ENCODE measurements at regions not wholly inside any gene's neighbourhood (a gene's known extent, or its start where the extent isn't known, plus 50 kb on each side); places are given as distances from the start of the nearest gene placed in this dataset.

DNA sequence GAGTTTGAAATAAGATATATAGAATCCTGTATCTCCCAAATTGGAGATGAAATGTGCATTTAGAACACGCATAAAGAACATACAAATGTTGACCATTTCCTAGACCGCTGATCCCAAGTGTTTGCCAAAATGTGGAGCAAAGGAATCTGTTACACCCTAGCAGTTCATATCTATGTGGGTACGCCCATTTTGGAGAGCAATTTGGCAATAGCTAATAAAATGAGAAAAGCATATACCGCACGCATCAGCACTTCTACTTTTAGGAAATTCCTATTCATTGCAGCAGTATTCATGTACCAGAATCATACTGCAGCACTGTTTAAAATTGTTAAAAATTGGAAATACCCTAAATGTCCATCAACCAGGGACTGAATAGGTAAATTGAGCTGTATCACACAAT, 937.8 kb downstream of the BCL11B start:
- Mint-ChIP-seq H3K9me3 (no peaks in the 10 kb centered on the region), H3K27me3 (peaks cover 7 to 15% of the 10 kb centered on the region in 2 donors), H3K4me1 (ENCODE audit: low read depth in 2 of 2) (no peaks in the 10 kb centered on the region), H3K4me3 (no peak overlapping the region), H3K27ac (no peak overlapping the region), H3K36me3 (no peaks in the 10 kb centered on the region)
- no peak for ATAC-seq
- DNase-seq (ENCODE audit: low spot score): no peak

DNA sequence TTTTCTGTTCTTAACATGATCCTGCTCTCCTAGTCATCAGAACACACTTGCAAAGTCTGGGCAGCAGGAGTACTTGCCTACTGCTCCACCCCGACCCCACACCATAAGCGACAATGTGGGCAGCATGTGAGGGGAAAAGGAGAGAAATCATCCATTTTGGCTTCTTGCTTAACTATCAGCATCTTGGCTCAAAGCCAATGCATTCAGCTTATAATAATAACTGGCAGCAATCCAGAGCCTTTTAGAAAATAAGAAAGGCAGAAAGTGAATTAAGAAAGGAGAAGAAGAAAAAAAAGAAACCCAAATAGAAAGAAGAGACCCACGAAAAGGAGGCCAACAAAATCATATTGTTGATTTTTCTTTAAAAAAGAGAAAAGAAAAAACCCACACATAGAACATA, 930.8 kb downstream of the BCL11B start:
- peaks cover 0 to 7% of the 10 kb centered on the region in 2 donors for H3K27me3 Mint-ChIP-seq
- ATAC-seq: no peak
- no peaks in the 10 kb centered on the region for H3K36me3 Mint-ChIP-seq
- DNase-seq (ENCODE audit: low spot score): no peak
- H3K4me1 Mint-ChIP-seq (ENCODE audit: low read depth in 2 of 2): no peaks in the 10 kb centered on the region
- no peak overlapping the region for H3K27ac Mint-ChIP-seq
- no peaks in the 10 kb centered on the region for H3K9me3 Mint-ChIP-seq
- no peak overlapping the region for H3K4me3 Mint-ChIP-seq

- Mint-ChIP-seq H3K4me1 (ENCODE audit: low read depth in 2 of 2) (no peaks in the 10 kb centered on the region), H3K27me3 (peaks cover 14 to 21% of the 10 kb centered on the region in 2 donors), H3K36me3 (no peaks in the 10 kb centered on the region), H3K9me3 (no peaks in the 10 kb centered on the region), H3K4me3 (no peak overlapping the region), H3K27ac (no peak overlapping the region)
- DNase-seq (ENCODE audit: low spot score) (no peak), ATAC-seq (no peak)
These were observed 926.8 kb downstream of the BCL11B start for GRCh38 chr14:98345161-98345560.

GRCh38 chr14:98347686-98348085, 924.3 kb downstream of the BCL11B start:
- Mint-ChIP-seq H3K36me3 (no peaks in the 10 kb centered on the region), H3K27ac (no peak overlapping the region), H3K27me3 (peaks cover 14 to 25% of the 10 kb centered on the region in 2 donors), H3K4me3 (no peak overlapping the region), H3K4me1 (ENCODE audit: low read depth in 2 of 2) (no peaks in the 10 kb centered on the region), H3K9me3 (no peaks in the 10 kb centered on the region)
- no peak for DNase-seq (ENCODE audit: low spot score)
- no peak for ATAC-seq

GRCh38 chr14:98348505-98348904, 923.5 kb downstream of the BCL11B start:
- H3K27me3 Mint-ChIP-seq: peaks cover 14 to 25% of the 10 kb centered on the region in 2 donors

DNA sequence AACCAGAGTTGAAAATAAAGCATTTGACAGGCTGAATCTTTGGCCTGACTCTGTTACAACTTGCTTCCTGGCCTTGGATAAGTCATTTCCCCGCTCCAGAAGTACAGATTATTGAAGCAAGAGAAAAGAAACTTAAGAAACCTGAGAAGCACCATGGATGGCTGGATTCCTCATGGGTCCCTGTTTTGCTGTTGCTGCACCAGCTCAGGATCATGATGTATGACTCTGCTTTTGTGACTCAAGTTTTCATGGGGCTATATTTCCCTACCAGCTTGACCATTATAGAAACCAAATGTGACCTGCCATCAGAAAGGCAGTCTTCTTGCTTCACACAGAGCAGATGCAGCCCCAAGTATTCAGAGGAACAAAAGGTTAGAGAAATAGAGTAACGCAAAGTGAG, 921.8 kb downstream of the BCL11B start:
- H3K27me3 Mint-ChIP-seq: peaks cover 14 to 24% of the 10 kb centered on the region in 2 donors
- H3K27ac Mint-ChIP-seq: no peak overlapping the region
- no peak for DNase-seq (ENCODE audit: low spot score)
- no peaks in the 10 kb centered on the region for H3K4me1 Mint-ChIP-seq (ENCODE audit: low read depth in 2 of 2)
- no peak for ATAC-seq
- H3K4me3 Mint-ChIP-seq: no peak overlapping the region
- no peaks in the 10 kb centered on the region for H3K9me3 Mint-ChIP-seq
- no peaks in the 10 kb centered on the region for H3K36me3 Mint-ChIP-seq

More at GRCh38 chr14:98348505-98348904, 923.5 kb downstream of the BCL11B start:
- ATAC-seq (no peak), DNase-seq (ENCODE audit: low spot score) (no peak)
- Mint-ChIP-seq H3K4me1 (ENCODE audit: low read depth in 2 of 2) (no peaks in the 10 kb centered on the region), H3K27ac (no peak overlapping the region), H3K36me3 (no peaks in the 10 kb centered on the region), H3K9me3 (no peaks in the 10 kb centered on the region), H3K4me3 (no peak overlapping the region)

GRCh38 chr14:98364961-98365360, 907.0 kb downstream of the BCL11B start:
- DNase-seq (ENCODE audit: low spot score) (no peak), ATAC-seq (no peak)
- peaks cover 0 to 6% of the 10 kb centered on the region in 2 donors for H3K4me1 Mint-ChIP-seq (ENCODE audit: low read depth in 2 of 2)
- peaks cover 15 to 24% of the 10 kb centered on the region in 2 donors for H3K27me3 Mint-ChIP-seq
- peaks cover 5% of the 10 kb centered on the region for H3K36me3 Mint-ChIP-seq
- H3K9me3 Mint-ChIP-seq: no peaks in the 10 kb centered on the region
- no peak overlapping the region for H3K4me3 Mint-ChIP-seq
- H3K27ac Mint-ChIP-seq: no peak overlapping the region

- DNase-seq (ENCODE audit: low spot score): no peak
- H3K27ac Mint-ChIP-seq: no peak overlapping the region
- H3K27me3 Mint-ChIP-seq: peaks cover 14 to 21% of the 10 kb centered on the region in 2 donors
- H3K4me3 Mint-ChIP-seq: no peak overlapping the region
- H3K36me3 Mint-ChIP-seq: no peaks in the 10 kb centered on the region
- no peak for ATAC-seq
- peaks cover 0 to 6% of the 10 kb centered on the region in 2 donors for H3K4me1 Mint-ChIP-seq (ENCODE audit: low read depth in 2 of 2)
- H3K9me3 Mint-ChIP-seq: no peaks in the 10 kb centered on the region
These were observed 905.6 kb downstream of the BCL11B start for GRCh38 chr14:98366429-98366828.

DNA sequence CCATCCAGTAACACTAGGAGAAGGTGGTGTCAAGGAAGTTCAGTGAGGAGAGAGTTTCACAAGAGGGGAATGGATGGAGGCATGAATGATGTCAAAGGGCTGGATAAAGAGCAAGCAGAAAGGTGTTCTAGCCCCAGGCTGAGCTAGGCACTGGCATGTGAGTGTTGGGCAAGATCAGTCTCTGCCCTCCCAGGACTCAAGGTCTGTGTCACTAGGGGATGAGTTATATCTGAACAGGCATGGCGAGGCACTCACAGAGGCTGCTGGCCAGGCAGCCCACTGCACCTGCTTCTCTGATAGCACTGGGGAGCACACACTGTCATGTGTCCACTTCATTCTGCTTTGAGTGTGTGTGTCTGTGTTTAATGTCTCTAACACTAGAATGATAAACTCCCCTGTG, 903.8 kb downstream of the BCL11B start:
- H3K27ac Mint-ChIP-seq: no peak overlapping the region
- DNase-seq (ENCODE audit: low spot score): no peak
- peaks cover 7 to 23% of the 10 kb centered on the region in 2 donors for H3K27me3 Mint-ChIP-seq
- no peaks in the 10 kb centered on the region for H3K9me3 Mint-ChIP-seq
- H3K4me3 Mint-ChIP-seq: no peak overlapping the region
- H3K4me1 Mint-ChIP-seq (ENCODE audit: low read depth in 2 of 2): peaks cover 0 to 6% of the 10 kb centered on the region in 2 donors
- no peaks in the 10 kb centered on the region for H3K36me3 Mint-ChIP-seq
- ATAC-seq: no peak

- Mint-ChIP-seq H3K4me1 (ENCODE audit: low read depth in 2 of 2) (peaks cover 0 to 6% of the 10 kb centered on the region in 2 donors), H3K27ac (no peak overlapping the region), H3K4me3 (no peak overlapping the region), H3K9me3 (no peaks in the 10 kb centered on the region), H3K27me3 (peaks cover 7 to 21% of the 10 kb centered on the region in 2 donors), H3K36me3 (no peaks in the 10 kb centered on the region)
- DNase-seq (ENCODE audit: low spot score) (no peak), ATAC-seq (no peak)
These were observed 903.1 kb downstream of the BCL11B start for GRCh38 chr14:98368916-98369315.

DNA sequence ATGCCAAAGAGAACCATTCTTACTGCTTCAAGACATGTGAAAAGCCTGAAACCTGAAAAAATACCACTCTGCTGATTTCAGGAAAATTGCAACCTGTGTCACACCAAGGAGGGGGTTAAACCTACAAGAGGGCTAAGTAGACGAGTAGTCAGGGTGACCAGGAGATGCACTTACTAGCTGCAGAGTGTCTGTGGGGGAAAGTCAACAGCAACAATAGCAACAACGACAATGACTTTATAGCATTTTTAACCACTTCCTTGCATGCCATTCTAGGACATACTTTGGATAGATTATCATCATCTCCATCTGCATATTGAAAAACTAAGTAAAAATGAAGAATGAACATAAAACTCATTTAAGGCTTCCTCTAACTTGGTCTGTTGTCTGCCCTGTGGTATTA, 902.7 kb downstream of the BCL11B start:
- Mint-ChIP-seq H3K4me1 (ENCODE audit: low read depth in 2 of 2) (peaks cover 0 to 6% of the 10 kb centered on the region in 2 donors), H3K36me3 (no peaks in the 10 kb centered on the region), H3K4me3 (no peak overlapping the region), H3K9me3 (no peaks in the 10 kb centered on the region), H3K27ac (no peak overlapping the region), H3K27me3 (peaks cover 7 to 21% of the 10 kb centered on the region in 2 donors)
- ATAC-seq (no peak), DNase-seq (ENCODE audit: low spot score) (no peak)

DNA sequence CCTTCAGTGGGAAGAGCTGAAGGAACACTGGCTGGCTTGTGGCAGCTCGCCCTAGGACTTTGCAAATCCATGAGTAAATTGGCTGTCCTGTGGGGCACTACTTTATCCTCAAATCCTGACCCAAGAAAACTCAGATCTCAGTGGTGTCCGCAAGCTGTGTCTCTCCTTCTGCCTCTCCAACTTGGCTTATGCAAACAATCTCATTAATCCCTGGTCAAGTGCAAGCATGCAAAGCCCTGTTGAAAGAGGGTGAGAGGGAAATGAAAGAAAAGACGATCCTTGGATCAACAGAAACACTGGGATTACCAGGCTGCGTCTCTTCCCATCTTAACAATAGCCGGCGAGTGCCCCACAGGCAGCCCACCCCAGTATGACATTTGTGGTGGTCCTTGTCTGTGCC, 901.6 kb downstream of the BCL11B start:
- no peak for ATAC-seq
- H3K36me3 Mint-ChIP-seq: no peaks in the 10 kb centered on the region
- DNase-seq (ENCODE audit: low spot score): no peak
- peaks cover 7 to 21% of the 10 kb centered on the region in 2 donors for H3K27me3 Mint-ChIP-seq
- peaks cover 0 to 6% of the 10 kb centered on the region in 2 donors for H3K4me1 Mint-ChIP-seq (ENCODE audit: low read depth in 2 of 2)
- no peak overlapping the region for H3K27ac Mint-ChIP-seq
- no peak overlapping the region for H3K4me3 Mint-ChIP-seq
- no peaks in the 10 kb centered on the region for H3K9me3 Mint-ChIP-seq

- ATAC-seq (no peak), DNase-seq (ENCODE audit: low spot score) (no peak)
- Mint-ChIP-seq H3K4me1 (ENCODE audit: low read depth in 2 of 2) (peaks cover 0 to 6% of the 10 kb centered on the region in 2 donors), H3K27me3 (peaks cover 7 to 21% of the 10 kb centered on the region in 2 donors), H3K27ac (no peak overlapping the region), H3K4me3 (no peak overlapping the region), H3K36me3 (no peaks in the 10 kb centered on the region), H3K9me3 (no peaks in the 10 kb centered on the region)
These were observed 900.9 kb downstream of the BCL11B start for GRCh38 chr14:98371141-98371540.

DNA sequence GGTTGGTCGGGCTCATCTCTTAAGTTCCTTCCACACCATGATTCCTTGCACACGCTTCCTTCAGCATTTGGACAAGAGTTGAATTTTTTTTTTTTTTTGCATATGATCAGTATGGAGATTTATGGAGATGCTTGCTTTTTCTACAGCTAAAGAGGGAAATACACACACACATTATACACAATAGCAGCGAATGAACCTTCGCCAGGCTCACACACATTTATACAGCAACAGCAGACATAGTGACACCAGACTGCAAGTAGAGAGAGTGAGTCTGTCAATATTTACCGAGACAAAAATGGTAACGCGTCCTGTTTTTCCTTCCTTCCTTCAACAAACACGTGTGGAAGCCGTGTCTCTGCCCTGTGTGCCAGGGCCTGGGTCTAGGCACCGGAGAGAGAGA, 897.9 kb downstream of the BCL11B start:
- H3K36me3 Mint-ChIP-seq: no peaks in the 10 kb centered on the region
- no peak overlapping the region for H3K27ac Mint-ChIP-seq
- ATAC-seq: no peak

GRCh38 chr14:98375566-98375965, 896.4 kb downstream of the BCL11B start:
- Mint-ChIP-seq H3K36me3 (no peaks in the 10 kb centered on the region), H3K27me3 (peaks cover 8 to 12% of the 10 kb centered on the region in 2 donors), H3K4me1 (ENCODE audit: low read depth in 2 of 2) (no peaks in the 10 kb centered on the region), H3K9me3 (no peaks in the 10 kb centered on the region), H3K27ac (no peak overlapping the region), H3K4me3 (no peak overlapping the region)
- no peak for DNase-seq (ENCODE audit: low spot score)
- ATAC-seq: peak in 1 of 2 donors; percentile 33

More for the DNA sequence above, 897.9 kb downstream of the BCL11B start:
- Mint-ChIP-seq H3K9me3 (no peaks in the 10 kb centered on the region), H3K27me3 (peaks cover 7 to 14% of the 10 kb centered on the region in 2 donors), H3K4me3 (no peak overlapping the region), H3K4me1 (ENCODE audit: low read depth in 2 of 2) (no peaks in the 10 kb centered on the region)
- DNase-seq (ENCODE audit: low spot score): no peak

All from natural killer cell treated with Interleukin-12 subunit alpha and Interleukin-12 subunit beta and Interleukin-15 and Interleukin-18, amount 100 ng/mL, for 72 hours (primary cell).